HepG2 (cell line): ENCODE measurements at regions not wholly inside any gene's neighbourhood (a gene's known extent, or its start where the extent isn't known, plus 50 kb on each side); places are given as distances from the start of the nearest gene placed in this dataset.

ENCODE experiments used
- ATAC-seq: fragments of 200-7000 bp; cut with Tn5 transposase; 3 replicates; pipeline ENCODE4 v1.9.1; 2020; ENCODE audit warnings: mild to moderate bottlenecking, moderate library complexity
- BruUV-seq: library from RNA; stranded (reverse); fragments of 400-500 nt; replicated peaks from 2 replicates; lab custom pipeline; 2021; lab: Mats Ljungman, UMichigan
- CTCF ChIA-PET: fragments of 300-600 bp; formaldehyde crosslinking; extraction: SDS; loops from one replicate; lab custom pipeline; 2021; ENCODE audit warnings: low total read pairs, inconsistent platforms, low intra/inter-chr PET ratio; lab: Yijun Ruan, JAX
- POLR2A ChIA-PET: fragments of 350-600 bp; sonication (Branson Sonifier 250); formaldehyde crosslinking; loops from one replicate; lab custom pipeline; 2020; ENCODE audit warnings: antibody characterized with exemption, inconsistent platforms; lab: Yijun Ruan, JAX
- DNase-seq: peaks from one replicate; pipeline ENCODE4 v3.0.0-alpha.2; 2015; ENCODE audit warnings: low spot score
- FAIRE-seq: peaks from 3 replicates; lab custom pipeline; 2011; peaks lifted over from hg19 to GRCh38; lab: Jason Lieb, UNC
- H2AFZ ChIP-seq: one replicate; pipeline ENCODE4 v1.6.1; 2011; ENCODE audit warnings: low read length, inconsistent platforms
- H3K27ac ChIP-seq: fragments of 300-600 bp; 3 replicates; pipeline ENCODE4 v1.8.0; 2011; ENCODE audit warnings: mixed run types, mild to moderate bottlenecking, mixed read lengths, low read length, inconsistent platforms; ENCODE audit not compliant: insufficient read depth; ENCODE audit errors: extremely low read length
- H3K27me3 ChIP-seq, 2 experiments: fragments of 200-600 bp in 1 of 2; 2 replicates in 1 of 2; 3 replicates in 1 of 2; pipeline versions ENCODE4 v1.6.0 to v1.8.0; 2011; ENCODE audit warnings: low read length in 2 of 2, mild to moderate bottlenecking in 2 of 2, moderate library complexity in 2 of 2, inconsistent platforms in 1 of 2; ENCODE audit not compliant: insufficient read depth in 2 of 2, control insufficient read depth in 1 of 2
- H3K36me3 ChIP-seq, 2 experiments: fragments of 200-600 bp in 1 of 2; replicated peaks in 1 of 2; 2 replicates in 1 of 2; 3 replicates in 1 of 2; pipeline versions ENCODE4 v1.5.1 to v1.8.0; 2011; ENCODE audit warnings: low read length in 2 of 2, inconsistent platforms in 1 of 2; ENCODE audit not compliant: insufficient read depth in 2 of 2, control insufficient read depth in 1 of 2
- H3K4me1 ChIP-seq: 2 replicates; pipeline ENCODE4 v1.5.1; 2012; ENCODE audit warnings: low read length, inconsistent platforms; ENCODE audit not compliant: insufficient read depth
- H3K4me2 ChIP-seq: 2 replicates; pipeline ENCODE4 v1.6.0; 2011; ENCODE audit warnings: low read depth, low read length, inconsistent platforms
- H3K4me3 ChIP-seq, 3 experiments: fragments of 200-600 bp in 1 of 3; sonication (generic), shearing (Covaris generic) in 1 of 3; replicated peaks in 1 of 3; 2 replicates each; pipeline ENCODE4 v1.5.1; 2011 to 2016; ENCODE audit warnings: low read length in 3 of 3, inconsistent platforms in 2 of 3, low read depth in 2 of 3, mild to moderate bottlenecking in 2 of 3, control low read depth in 1 of 3, mixed read lengths in 1 of 3; ENCODE audit not compliant: insufficient read depth in 1 of 3
- H3K79me2 ChIP-seq: one replicate; pipeline ENCODE4 v1.6.1; 2011; ENCODE audit warnings: low read length, inconsistent platforms; ENCODE audit not compliant: insufficient read depth
- H3K9ac ChIP-seq: 2 replicates; pipeline ENCODE4 v1.6.0; 2011; ENCODE audit warnings: mild to moderate bottlenecking, low read depth, low read length, inconsistent platforms; ENCODE audit not compliant: insufficient read depth
- H3K9me3 ChIP-seq: 2 replicates; pipeline ENCODE4 v1.5.1; 2012; ENCODE audit warnings: mild to moderate bottlenecking, low read length
- H4K20me1 ChIP-seq: 2 replicates; pipeline ENCODE4 v1.6.0; 2011; ENCODE audit warnings: inconsistent platforms, mild to moderate bottlenecking, low read length, moderate library complexity; ENCODE audit not compliant: insufficient read depth
- KAT7 ChIP-seq: IDR thresholded peaks from 2 replicates; pipeline ENCODE4 v1.6.1; 2018; ENCODE audit warnings: borderline replicate concordance, missing compliant biosample characterization
- KLF6 ChIP-seq: IDR thresholded peaks from 2 replicates; pipeline ENCODE4 v1.8.0; 2016; ENCODE audit warnings: missing biosample characterization, missing genetic modification reagents
- ZNF260 ChIP-seq: sonication (generic); formaldehyde crosslinking; IDR thresholded peaks from 2 replicates; pipeline ENCODE4 v1.4.0; 2020; ENCODE audit warnings: missing genetic modification reagents, low read depth, mild to moderate bottlenecking, borderline replicate concordance
- ZNF556 ChIP-seq: sonication (generic); formaldehyde crosslinking; IDR thresholded peaks from 2 replicates; pipeline ENCODE4 v1.4.0; 2020; ENCODE audit warnings: mild to moderate bottlenecking, missing genetic modification reagents, borderline replicate concordance
- ZNF674 ChIP-seq: sonication (generic); formaldehyde crosslinking; IDR thresholded peaks from 2 replicates; pipeline ENCODE4 v1.5.0; 2020; ENCODE audit warnings: low read depth, mild to moderate bottlenecking, missing genetic modification reagents
- WGBS: methylation state at CpG from one replicate; pipeline ENCODE4 v1.1.6; 2017; ENCODE audit warnings: low lambda C conversion rate; 5-methylcytosine and 5-hydroxymethylcytosine counted together
- in situ Hi-C: cut with HindIII; loops from 2 replicates; pipeline ENCODE4 v1.10.0; 2017; ENCODE audit warnings: low pct_unique_long_range_greater_than_20kb; ENCODE audit not compliant: extremely low pct_ligation_motif_present
- intact Hi-C: fragments of 100-400 bp; cut with micrococcal nuclease; formaldehyde crosslinking; loops from one replicate; pipeline ENCODE4 v1.10.0; 2022; ENCODE audit not compliant: unreplicated experiment
- TF ChIP-seq, protein P1 (sequence below): sonication (generic); formaldehyde crosslinking; IDR thresholded peaks from 2 replicates; pipeline ENCODE4 v1.5.0; 2020; ENCODE audit warnings: mild to moderate bottlenecking, missing genetic modification reagents, borderline replicate concordance

DNA sequence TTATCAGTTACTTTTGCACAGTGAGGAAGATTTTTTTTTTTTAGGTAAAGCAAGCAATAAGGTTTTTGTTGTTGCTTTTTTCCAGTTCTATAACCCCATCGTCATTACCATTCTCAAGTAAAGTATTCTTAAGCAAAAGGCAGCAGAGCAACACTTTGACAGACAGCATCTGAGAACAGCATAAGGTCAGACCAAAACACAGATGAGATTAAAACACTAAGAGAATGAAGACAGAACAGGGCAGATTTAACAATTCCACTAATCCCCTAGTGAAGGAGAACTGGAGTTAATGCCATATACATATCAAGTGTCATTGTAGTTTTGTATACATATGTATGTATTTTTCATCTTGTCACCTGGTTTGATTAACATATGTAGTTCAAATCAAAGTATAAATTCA, 290.2 kb downstream of the METTL4 start (continued):
- TF ChIP-seq, protein P1, sequence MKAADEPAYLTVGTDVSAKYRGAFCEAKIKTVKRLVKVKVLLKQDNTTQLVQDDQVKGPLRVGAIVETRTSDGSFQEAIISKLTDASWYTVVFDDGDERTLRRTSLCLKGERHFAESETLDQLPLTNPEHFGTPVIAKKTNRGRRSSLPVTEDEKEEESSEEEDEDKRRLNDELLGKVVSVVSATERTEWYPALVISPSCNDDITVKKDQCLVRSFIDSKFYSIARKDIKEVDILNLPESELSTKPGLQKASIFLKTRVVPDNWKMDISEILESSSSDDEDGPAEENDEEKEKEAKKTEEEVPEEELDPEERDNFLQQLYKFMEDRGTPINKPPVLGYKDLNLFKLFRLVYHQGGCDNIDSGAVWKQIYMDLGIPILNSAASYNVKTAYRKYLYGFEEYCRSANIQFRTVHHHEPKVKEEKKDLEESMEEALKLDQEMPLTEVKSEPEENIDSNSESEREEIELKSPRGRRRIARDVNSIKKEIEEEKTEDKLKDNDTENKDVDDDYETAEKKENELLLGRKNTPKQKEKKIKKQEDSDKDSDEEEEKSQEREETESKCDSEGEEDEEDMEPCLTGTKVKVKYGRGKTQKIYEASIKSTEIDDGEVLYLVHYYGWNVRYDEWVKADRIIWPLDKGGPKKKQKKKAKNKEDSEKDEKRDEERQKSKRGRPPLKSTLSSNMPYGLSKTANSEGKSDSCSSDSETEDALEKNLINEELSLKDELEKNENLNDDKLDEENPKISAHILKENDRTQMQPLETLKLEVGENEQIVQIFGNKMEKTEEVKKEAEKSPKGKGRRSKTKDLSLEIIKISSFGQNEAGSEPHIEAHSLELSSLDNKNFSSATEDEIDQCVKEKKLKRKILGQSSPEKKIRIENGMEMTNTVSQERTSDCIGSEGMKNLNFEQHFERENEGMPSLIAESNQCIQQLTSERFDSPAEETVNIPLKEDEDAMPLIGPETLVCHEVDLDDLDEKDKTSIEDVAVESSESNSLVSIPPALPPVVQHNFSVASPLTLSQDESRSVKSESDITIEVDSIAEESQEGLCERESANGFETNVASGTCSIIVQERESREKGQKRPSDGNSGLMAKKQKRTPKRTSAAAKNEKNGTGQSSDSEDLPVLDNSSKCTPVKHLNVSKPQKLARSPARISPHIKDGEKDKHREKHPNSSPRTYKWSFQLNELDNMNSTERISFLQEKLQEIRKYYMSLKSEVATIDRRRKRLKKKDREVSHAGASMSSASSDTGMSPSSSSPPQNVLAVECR (CRISPR knock-in tag), result no peak
- TF ChIP-seq ZNF674 (CRISPR knock-in tag) (no peak), ZNF260 (CRISPR knock-in tag) (no peak), KLF6 (CRISPR knock-in tag) (no peak)
- TF ChIP-seq, all 625 proteins: peak for 0

- ATAC-seq (no peak), FAIRE-seq (no peak), DNase-seq (no peak)
- Histone ChIP-seq H3K27me3 (no peaks in the 10 kb centered on the region; a peak in 1 of 5 replicates), H3K4me2 (no peak overlapping the region), H3K4me3 (no peak overlapping the region), H3K79me2 (no peaks in the 10 kb centered on the region), H4K20me1 (no peaks in the 10 kb centered on the region), H2AFZ (no peak overlapping the region), H3K36me3 (no peaks in the 10 kb centered on the region), H3K9me3 (no peaks in the 10 kb centered on the region), H3K4me1 (no peaks in the 10 kb centered on the region), H3K27ac (no peak overlapping the region), H3K9ac (no peak overlapping the region)
- ChIA-PET CTCF (no interaction called here), POLR2A (no interaction called here)
- in situ Hi-C loops, result no loop called here
- TF ChIP-seq ZNF556 (CRISPR knock-in tag), result no peak
- no peak for TF ChIP-seq KAT7 (CRISPR knock-in tag)
- 24% methylated on average over 11 of the region's 11 CpGs for WGBS
- no TSS peak for BruUV-seq
- intact Hi-C loops, result no loop called here
Measured at GRCh38 chr18:2281523-2282199, 289.6 kb downstream of the METTL4 start.
